SK-N-SH (cell line): ENCODE measurements at regions not wholly inside any gene's neighbourhood (a gene's known extent, or its start where the extent isn't known, plus 50 kb on each side); places are given as distances from the start of the nearest gene placed in this dataset.

ENCODE experiments used
- CTCF ChIA-PET: fragments of 300-600, 350-600 bp; formaldehyde crosslinking; extraction: SDS; loops from one replicate; lab custom pipeline; 2021; lab: Yijun Ruan, JAX
- POLR2A ChIA-PET: fragments of 350-600 bp; sonication (Branson Sonifier 250); formaldehyde crosslinking; extraction: SDS; loops from one replicate; lab custom pipeline; 2020; ENCODE audit warnings: antibody characterized with exemption, inconsistent platforms; lab: Yijun Ruan, JAX
- DNase-seq: peaks from one replicate; pipeline ENCODE4 v3.0.0; 2012
- H2AFZ ChIP-seq: fragments of 200-600 bp; sonication (generic); 2 replicates; pipeline ENCODE4 v1.8.1; 2016; ENCODE audit warnings: antibody characterized with exemption, mild to moderate bottlenecking, low read depth
- H3F3A ChIP-seq: fragments of 200-600 bp; sonication (generic); replicated peaks from 2 replicates; pipeline ENCODE3; 2016; ENCODE audit warnings: antibody characterized with exemption, mild to moderate bottlenecking; ENCODE audit not compliant: insufficient read depth
- H3K27ac ChIP-seq, 2 experiments: fragments of 200-500 bp in 1 of 2; fragments of 200-600 bp in 1 of 2; sonication (Bioruptor generic) in 1 of 2; sonication (generic), shearing (Covaris generic) in 1 of 2; 2 replicates each; pipeline versions ENCODE4 v1.5.1 to v1.6.1; 2014 to 2016; ENCODE audit warnings: low read depth in 2 of 2, inconsistent platforms in 1 of 2, low read length in 1 of 2, mild to moderate bottlenecking in 1 of 2, mixed read lengths in 1 of 2
- H3K27me3 ChIP-seq: fragments of 200-600 bp; sonication (generic), shearing (Covaris generic); 2 replicates; pipeline ENCODE4 v1.6.1; 2016; ENCODE audit warnings: mixed run types; ENCODE audit not compliant: insufficient read depth
- H3K36me3 ChIP-seq, 2 experiments: fragments of 200-500 bp in 1 of 2; fragments of 200-600 bp in 1 of 2; sonication (Bioruptor generic) in 1 of 2; sonication (generic) in 1 of 2; replicated peaks in 1 of 2; 2 replicates each; pipeline versions ENCODE3 to v1.5.1; 2014 to 2016; ENCODE audit warnings: low read length in 1 of 2, mild to moderate bottlenecking in 1 of 2; ENCODE audit not compliant: insufficient read depth in 2 of 2, control insufficient read depth in 1 of 2
- H3K4me1 ChIP-seq, 2 experiments: fragments of 200-500 bp in 1 of 2; fragments of 200-600 bp in 1 of 2; sonication (Bioruptor generic) in 1 of 2; sonication (generic), shearing (Covaris generic) in 1 of 2; 2 replicates each; pipeline versions ENCODE4 v1.5.1 to v1.6.1; 2014 to 2016; ENCODE audit warnings: low read depth in 1 of 2, low read length in 1 of 2, mixed run types in 1 of 2; ENCODE audit not compliant: insufficient read depth in 2 of 2, control insufficient read depth in 1 of 2
- H3K4me2 ChIP-seq: fragments of 200-600 bp; sonication (generic), shearing (Covaris generic); 2 replicates; pipeline ENCODE4 v1.6.1; 2017; ENCODE audit warnings: mixed run types
- H3K4me3 ChIP-seq, 2 experiments: fragments of 200-500 bp in 1 of 2; fragments of 200-600 bp in 1 of 2; sonication (Bioruptor generic) in 1 of 2; sonication (generic), shearing (Covaris generic) in 1 of 2; 2 replicates each; pipeline versions ENCODE4 v1.5.1 to v1.8.1; 2014 to 2016; ENCODE audit warnings: low read depth in 2 of 2, inconsistent platforms in 1 of 2, low read length in 1 of 2, mild to moderate bottlenecking in 1 of 2, mixed read lengths in 1 of 2, moderate library complexity in 1 of 2
- H3K79me2 ChIP-seq: fragments of 200-600 bp; sonication (generic); 2 replicates; pipeline ENCODE4 v1.8.1; 2017; ENCODE audit warnings: mild to moderate bottlenecking; ENCODE audit not compliant: insufficient read depth
- H3K9ac ChIP-seq: fragments of 200-600 bp; sonication (generic); 2 replicates; pipeline ENCODE4 v1.6.1; 2017; ENCODE audit warnings: mixed run types
- H3K9me2 ChIP-seq: fragments of 200-600 bp; sonication (generic); 2 replicates; pipeline ENCODE4 v1.6.1; 2017; ENCODE audit warnings: mixed run types
- H3K9me3 ChIP-seq: fragments of 200-600 bp; sonication (generic); 2 replicates; pipeline ENCODE4 v1.6.1; 2017; ENCODE audit warnings: mixed run types, mild to moderate bottlenecking, moderate library complexity
- H4K20me1 ChIP-seq: fragments of 200-600 bp; sonication (generic); 2 replicates; pipeline ENCODE4 v1.6.1; 2017; ENCODE audit warnings: mild to moderate bottlenecking, mixed run types; ENCODE audit not compliant: insufficient read depth
- FOXM1 ChIP-seq: IDR thresholded peaks from 2 replicates; pipeline ENCODE4 v1.4.0; 2012; ENCODE audit warnings: low read depth, mild to moderate bottlenecking
- GABPA ChIP-seq: IDR thresholded peaks from 2 replicates; pipeline ENCODE4 v1.4.0; 2012; ENCODE audit warnings: low read depth, mild to moderate bottlenecking
- JUND ChIP-seq: IDR thresholded peaks from 2 replicates; pipeline ENCODE4 v1.4.0; 2012
- MEF2A ChIP-seq: IDR thresholded peaks from 2 replicates; pipeline ENCODE4 v1.4.0; 2012; ENCODE audit warnings: low read depth, borderline replicate concordance
- NRF1 ChIP-seq: IDR thresholded peaks from 2 replicates; pipeline ENCODE4 v1.6.1; 2012; ENCODE audit warnings: low read depth, mild to moderate bottlenecking, low read length
- PBX3 ChIP-seq: IDR thresholded peaks from 2 replicates; pipeline ENCODE4; 2012
- RAD21 ChIP-seq: IDR thresholded peaks from 2 replicates; pipeline ENCODE4 v1.6.1; 2012; ENCODE audit warnings: mild to moderate bottlenecking, low read length
- RFX5 ChIP-seq: IDR thresholded peaks from 2 replicates; pipeline ENCODE4 v1.6.1; 2012; ENCODE audit warnings: mild to moderate bottlenecking, improper control_type of control experiment, low read length
- RXRA ChIP-seq: IDR thresholded peaks from 2 replicates; pipeline ENCODE4 v1.4.0; 2012; ENCODE audit warnings: low read depth, mild to moderate bottlenecking, borderline replicate concordance
- SIN3A ChIP-seq: IDR thresholded peaks from 2 replicates; pipeline ENCODE4 v1.6.1; 2012; ENCODE audit warnings: low read depth, mild to moderate bottlenecking, low read length, moderate library complexity, borderline replicate concordance
- TCF12 ChIP-seq: IDR thresholded peaks from 2 replicates; pipeline ENCODE4 v1.4.0; 2012
- TEAD4 ChIP-seq: IDR thresholded peaks from 2 replicates; pipeline ENCODE4 v1.4.0; 2012; ENCODE audit warnings: mild to moderate bottlenecking, borderline replicate concordance; ENCODE audit not compliant: insufficient read depth
- YY1 ChIP-seq: IDR thresholded peaks from 2 replicates; pipeline ENCODE4 v1.4.0; 2012; ENCODE audit warnings: low read depth, mild to moderate bottlenecking
- ZBTB33 ChIP-seq: IDR thresholded peaks from 2 replicates; pipeline ENCODE4 v1.4.0; 2012; ENCODE audit warnings: low read depth, borderline replicate concordance
- WGBS: methylation state at CpG from one replicate; pipeline ENCODE4 v1.1.6; 2017; ENCODE audit warnings: low lambda C conversion rate; 5-methylcytosine and 5-hydroxymethylcytosine counted together
- TF ChIP-seq, protein P1 (sequence below): IDR thresholded peaks from 2 replicates; pipeline ENCODE4 v1.6.1; 2012; ENCODE audit warnings: mild to moderate bottlenecking, low read depth, low read length, moderate library complexity
- TF ChIP-seq, protein P2 (sequence below): fragments of 200-600 bp; sonication (generic); IDR thresholded peaks from 2 replicates; pipeline ENCODE4 v1.6.1; 2017; ENCODE audit warnings: antibody characterized with exemption, mild to moderate bottlenecking, moderate library complexity
- TF ChIP-seq, protein P3 (sequence below): fragments of 150-350 bp; IDR thresholded peaks from 2 replicates; pipeline ENCODE4 v1.6.1; 2016; ENCODE audit warnings: mild to moderate bottlenecking, low read depth, low read length

- no peak for TF ChIP-seq ZBTB33
- no peak for TF ChIP-seq FOXM1
- no peak for TF ChIP-seq RFX5
- no peak for TF ChIP-seq SIN3A
- TF ChIP-seq RAD21 = no peak
Measured at GRCh38 chr20:43262341-43262740, 72.6 kb upstream of the PTPRT start (continued).

DNA sequence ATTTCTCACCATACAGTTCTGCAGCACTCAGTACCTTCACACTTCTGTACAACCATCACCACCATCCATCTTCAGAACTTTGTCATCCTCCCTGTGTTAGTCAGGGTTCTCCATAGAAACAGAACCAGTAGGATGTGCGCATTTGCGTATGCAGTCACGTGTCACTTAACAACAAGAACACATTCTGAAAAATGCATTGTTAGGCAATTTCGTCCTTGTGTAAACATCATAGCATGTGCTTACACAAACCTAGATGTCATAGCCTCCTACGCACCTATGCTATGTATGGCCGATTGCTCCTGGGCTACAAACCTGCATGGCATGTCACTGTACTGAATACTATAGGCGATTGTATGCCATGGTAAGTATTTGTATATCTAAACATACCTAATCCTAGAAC, 66.2 kb upstream of the PTPRT start:
- no peak overlapping the region for H3K27ac ChIP-seq
- no peaks in the 10 kb centered on the region for H3K9me3 ChIP-seq
- TF ChIP-seq, protein P1, sequence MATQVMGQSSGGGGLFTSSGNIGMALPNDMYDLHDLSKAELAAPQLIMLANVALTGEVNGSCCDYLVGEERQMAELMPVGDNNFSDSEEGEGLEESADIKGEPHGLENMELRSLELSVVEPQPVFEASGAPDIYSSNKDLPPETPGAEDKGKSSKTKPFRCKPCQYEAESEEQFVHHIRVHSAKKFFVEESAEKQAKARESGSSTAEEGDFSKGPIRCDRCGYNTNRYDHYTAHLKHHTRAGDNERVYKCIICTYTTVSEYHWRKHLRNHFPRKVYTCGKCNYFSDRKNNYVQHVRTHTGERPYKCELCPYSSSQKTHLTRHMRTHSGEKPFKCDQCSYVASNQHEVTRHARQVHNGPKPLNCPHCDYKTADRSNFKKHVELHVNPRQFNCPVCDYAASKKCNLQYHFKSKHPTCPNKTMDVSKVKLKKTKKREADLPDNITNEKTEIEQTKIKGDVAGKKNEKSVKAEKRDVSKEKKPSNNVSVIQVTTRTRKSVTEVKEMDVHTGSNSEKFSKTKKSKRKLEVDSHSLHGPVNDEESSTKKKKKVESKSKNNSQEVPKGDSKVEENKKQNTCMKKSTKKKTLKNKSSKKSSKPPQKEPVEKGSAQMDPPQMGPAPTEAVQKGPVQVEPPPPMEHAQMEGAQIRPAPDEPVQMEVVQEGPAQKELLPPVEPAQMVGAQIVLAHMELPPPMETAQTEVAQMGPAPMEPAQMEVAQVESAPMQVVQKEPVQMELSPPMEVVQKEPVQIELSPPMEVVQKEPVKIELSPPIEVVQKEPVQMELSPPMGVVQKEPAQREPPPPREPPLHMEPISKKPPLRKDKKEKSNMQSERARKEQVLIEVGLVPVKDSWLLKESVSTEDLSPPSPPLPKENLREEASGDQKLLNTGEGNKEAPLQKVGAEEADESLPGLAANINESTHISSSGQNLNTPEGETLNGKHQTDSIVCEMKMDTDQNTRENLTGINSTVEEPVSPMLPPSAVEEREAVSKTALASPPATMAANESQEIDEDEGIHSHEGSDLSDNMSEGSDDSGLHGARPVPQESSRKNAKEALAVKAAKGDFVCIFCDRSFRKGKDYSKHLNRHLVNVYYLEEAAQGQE = no peak
- TF ChIP-seq JUND = no peak
- no peak for TF ChIP-seq RXRA
- no peak for TF ChIP-seq GABPA
- TF ChIP-seq, protein P2, sequence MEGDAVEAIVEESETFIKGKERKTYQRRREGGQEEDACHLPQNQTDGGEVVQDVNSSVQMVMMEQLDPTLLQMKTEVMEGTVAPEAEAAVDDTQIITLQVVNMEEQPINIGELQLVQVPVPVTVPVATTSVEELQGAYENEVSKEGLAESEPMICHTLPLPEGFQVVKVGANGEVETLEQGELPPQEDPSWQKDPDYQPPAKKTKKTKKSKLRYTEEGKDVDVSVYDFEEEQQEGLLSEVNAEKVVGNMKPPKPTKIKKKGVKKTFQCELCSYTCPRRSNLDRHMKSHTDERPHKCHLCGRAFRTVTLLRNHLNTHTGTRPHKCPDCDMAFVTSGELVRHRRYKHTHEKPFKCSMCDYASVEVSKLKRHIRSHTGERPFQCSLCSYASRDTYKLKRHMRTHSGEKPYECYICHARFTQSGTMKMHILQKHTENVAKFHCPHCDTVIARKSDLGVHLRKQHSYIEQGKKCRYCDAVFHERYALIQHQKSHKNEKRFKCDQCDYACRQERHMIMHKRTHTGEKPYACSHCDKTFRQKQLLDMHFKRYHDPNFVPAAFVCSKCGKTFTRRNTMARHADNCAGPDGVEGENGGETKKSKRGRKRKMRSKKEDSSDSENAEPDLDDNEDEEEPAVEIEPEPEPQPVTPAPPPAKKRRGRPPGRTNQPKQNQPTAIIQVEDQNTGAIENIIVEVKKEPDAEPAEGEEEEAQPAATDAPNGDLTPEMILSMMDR = no peak
- TF ChIP-seq, protein P3, sequence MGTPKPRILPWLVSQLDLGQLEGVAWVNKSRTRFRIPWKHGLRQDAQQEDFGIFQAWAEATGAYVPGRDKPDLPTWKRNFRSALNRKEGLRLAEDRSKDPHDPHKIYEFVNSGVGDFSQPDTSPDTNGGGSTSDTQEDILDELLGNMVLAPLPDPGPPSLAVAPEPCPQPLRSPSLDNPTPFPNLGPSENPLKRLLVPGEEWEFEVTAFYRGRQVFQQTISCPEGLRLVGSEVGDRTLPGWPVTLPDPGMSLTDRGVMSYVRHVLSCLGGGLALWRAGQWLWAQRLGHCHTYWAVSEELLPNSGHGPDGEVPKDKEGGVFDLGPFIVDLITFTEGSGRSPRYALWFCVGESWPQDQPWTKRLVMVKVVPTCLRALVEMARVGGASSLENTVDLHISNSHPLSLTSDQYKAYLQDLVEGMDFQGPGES = no peak
- no peak for TF ChIP-seq MEF2A
- no peak for TF ChIP-seq PBX3
- no peak for TF ChIP-seq YY1
- no peak for TF ChIP-seq NRF1
- no peak for TF ChIP-seq TEAD4
- no peak for TF ChIP-seq TCF12
- H3K36me3 ChIP-seq = no peaks in the 10 kb centered on the region
- no peak for DNase-seq
- POLR2A ChIA-PET = no interaction called here
- no peak overlapping the region for H3K4me3 ChIP-seq
- H3K27me3 ChIP-seq = no peaks in the 10 kb centered on the region
- H3K79me2 ChIP-seq = no peaks in the 10 kb centered on the region
- H4K20me1 ChIP-seq = no peaks in the 10 kb centered on the region
- H3K9ac ChIP-seq = no peak overlapping the region
- 42% methylated on average over 7 of the region's 7 CpGs for WGBS
- CTCF ChIA-PET = interaction anchor here (0.9 kb wide), 1 partner anchor 9 kb away, joined by 3 read pairs; no protein-coding TSS in a partner anchor
- no peaks in the 10 kb centered on the region for H3F3A ChIP-seq
- H3K4me2 ChIP-seq = no peak overlapping the region
- no peaks in the 10 kb centered on the region for H3K9me2 ChIP-seq
- H3K4me1 ChIP-seq = no peaks in the 10 kb centered on the region
- no peak overlapping the region for H2AFZ ChIP-seq
